ACHN (cell line): ENCODE measurements at regions not wholly inside any gene's neighbourhood (a gene's known extent, or its start where the extent isn't known, plus 50 kb on each side); places are given as distances from the start of the nearest gene placed in this dataset.
"Not testable (repeated sequence)": the region's sequence is repeated elsewhere in the genome, so short reads cannot be mapped to it uniquely, and the experiment has no call there.

Experiments used
- DNase-seq: peaks from one replicate; pipeline ENCODE4 v3.0.0-alpha.2; 2015
- in situ Hi-C: cut with HindIII; loops from 2 replicates; pipeline ENCODE4 v1.10.0; 2017; ENCODE audit warnings: low sequenced_read_pairs, low pct_ligation_motif_present, low pct_unique_long_range_greater_than_20kb

- peak; percentile 14 for DNase-seq
- in situ Hi-C loops, result no loop called here
Observed at GRCh38 chr5:143648696-143649095, 163.3 kb upstream of the HMHB1 start.

GRCh38 chr5:143646961-143647360, 165.0 kb upstream of the HMHB1 start:
- no peak for DNase-seq
- in situ Hi-C loops, result no loop called here

DNA sequence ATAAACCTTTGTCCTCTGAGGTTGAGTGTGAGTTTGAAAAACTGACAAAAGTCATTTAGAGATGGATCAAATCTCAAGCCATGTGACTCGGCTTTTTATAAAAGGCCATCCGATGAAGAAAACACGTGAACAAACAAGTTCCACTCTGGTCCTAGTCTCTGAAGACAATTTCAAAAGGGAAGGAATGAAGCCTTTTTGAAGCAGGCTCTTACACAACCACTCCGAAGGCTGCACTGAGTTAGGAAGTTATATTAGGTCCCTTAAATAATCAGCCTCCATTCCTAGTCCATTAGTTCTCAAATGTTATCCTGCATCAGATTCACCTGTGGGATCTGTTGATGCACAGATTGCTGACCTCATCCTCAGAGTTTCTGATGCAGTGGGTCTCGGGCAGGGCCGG, 166.6 kb upstream of the HMHB1 start:
- in situ Hi-C loops, result no loop called here
- DNase-seq, result no peak

DNA sequence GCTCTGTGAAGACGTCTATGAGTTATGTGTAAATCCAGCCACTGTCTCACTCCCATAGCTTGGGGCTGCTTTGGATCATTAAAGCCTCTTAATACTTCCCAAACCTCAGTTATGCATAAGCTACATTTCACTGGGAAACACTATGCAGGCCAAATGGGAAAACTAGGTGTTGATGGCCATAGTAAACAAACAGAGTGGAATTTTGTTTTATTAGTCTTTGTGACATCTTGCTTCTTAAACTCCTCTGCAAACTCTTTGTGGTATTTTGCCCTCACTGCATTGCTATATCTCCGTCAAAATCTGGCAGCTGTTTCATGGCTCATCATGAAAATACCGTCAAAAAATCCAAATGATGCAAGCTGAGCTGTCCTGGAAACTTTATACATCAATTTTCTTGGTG, 167.2 kb upstream of the HMHB1 start:
- in situ Hi-C loops, result no loop called here

DNA sequence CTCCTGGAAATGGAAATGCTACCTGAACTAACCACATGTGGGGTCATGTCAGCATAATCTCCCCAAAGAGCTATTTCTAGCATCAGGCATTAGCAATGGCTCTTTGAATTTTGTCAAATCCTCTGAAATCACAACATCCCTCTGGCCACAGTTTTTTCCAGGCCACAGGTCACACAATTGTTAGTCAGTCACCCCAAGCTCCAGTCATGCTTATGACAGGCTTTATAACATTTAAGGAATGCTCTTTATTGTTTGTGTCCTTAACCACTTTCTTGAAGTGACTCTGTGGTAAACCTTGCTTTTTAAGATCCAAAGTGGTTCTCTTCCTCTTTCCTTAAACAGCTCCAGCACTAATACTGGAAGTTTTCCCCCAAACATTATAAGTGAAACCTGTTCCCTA, 169.2 kb upstream of the HMHB1 start:
- in situ Hi-C loops, result no loop called here
- no peak for DNase-seq

More for the DNA sequence above, 167.2 kb upstream of the HMHB1 start:
- no peak for DNase-seq

GRCh38 chr5:143641549-143642355, 170.2 kb upstream of the HMHB1 start:
- no peak for DNase-seq
- in situ Hi-C loops, result no loop called here

- no peak for DNase-seq
- in situ Hi-C loops, result no loop called here
Observed at GRCh38 chr5:143638654-143639053, 173.3 kb upstream of the HMHB1 start.

DNA sequence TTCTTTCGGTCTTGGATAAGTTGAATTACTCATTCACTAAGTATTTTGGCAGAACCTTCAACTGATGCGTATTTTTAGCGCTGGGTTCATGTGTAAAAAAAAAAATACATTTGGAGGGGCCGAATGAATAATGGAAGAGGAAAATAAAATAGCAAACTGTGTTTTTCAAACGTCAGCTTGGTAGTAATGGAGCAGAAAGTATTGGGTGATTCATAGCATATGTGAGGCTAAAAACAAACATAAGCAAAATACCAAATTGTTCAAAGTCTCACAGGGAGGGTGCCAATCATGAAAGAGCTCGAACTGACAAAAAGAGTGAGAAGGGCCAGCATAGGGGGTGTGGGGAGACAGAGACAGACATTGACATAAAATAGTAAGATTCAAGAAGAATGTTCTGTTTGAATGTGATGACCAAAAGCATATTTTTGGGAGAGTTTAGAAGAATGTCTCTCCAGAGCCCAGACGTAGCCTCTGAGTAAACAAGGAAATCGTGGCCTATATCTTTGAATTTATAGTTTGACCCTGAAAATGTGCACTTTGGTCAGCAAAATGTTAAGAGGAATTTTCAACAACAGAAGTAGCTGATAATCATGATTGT, 174.9 kb upstream of the HMHB1 start:
- no peak for DNase-seq
- in situ Hi-C loops, result no loop called here

GRCh38 chr5:143635888-143636287, 176.1 kb upstream of the HMHB1 start:
- in situ Hi-C loops, result no loop called here
- no peak for DNase-seq

DNA sequence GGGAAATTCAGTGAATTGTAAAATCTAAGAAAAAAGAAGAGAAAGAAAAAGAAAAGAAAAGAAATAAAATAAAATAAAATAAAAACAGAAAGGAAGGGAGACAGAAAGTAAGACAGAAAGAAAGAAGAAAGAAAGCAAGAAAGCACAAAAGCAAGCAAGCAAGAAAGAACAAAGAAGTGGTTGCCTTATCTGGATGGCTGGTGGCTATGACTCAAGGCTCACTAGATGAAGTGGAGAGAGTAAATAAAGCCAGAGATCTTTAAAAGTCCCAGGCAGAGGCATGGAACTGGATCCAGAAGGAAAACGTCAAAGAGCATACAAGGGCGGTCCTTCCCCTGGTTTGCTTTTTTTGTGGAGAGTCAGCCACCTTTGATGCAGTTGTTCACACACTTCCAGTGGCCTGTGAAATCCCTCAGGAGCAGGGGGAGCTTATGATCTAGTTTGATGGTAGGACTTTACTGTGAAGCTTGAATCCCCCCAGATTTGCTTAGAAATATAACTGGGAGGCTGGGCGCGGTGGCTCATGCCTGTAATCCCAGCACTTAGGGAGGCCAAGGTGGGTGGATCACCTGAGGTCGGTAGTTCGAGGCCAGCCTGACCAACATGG, 176.7 kb upstream of the HMHB1 start:
- DNase-seq, result no peak
- in situ Hi-C loops, result no loop called here

DNA sequence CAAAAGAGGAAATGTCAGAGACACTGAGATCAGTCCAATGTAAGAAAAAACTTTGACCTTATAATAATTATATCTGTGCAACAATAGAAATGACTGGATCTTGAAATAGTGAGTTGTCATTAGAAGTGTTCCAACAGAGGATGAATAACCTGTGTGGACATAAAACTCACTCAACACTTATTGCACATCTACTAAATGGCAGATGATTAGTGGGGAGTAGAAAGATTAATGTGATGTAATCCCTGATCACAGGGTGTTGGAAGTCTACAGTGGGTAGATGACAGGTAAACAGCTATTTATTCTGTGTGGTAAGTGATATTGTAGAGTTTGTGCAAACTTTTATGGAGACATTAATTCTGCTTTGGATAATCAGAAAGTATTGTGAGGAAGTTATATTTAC, 177.3 kb upstream of the HMHB1 start:
- no peak for DNase-seq
- in situ Hi-C loops, result no loop called here

DNA sequence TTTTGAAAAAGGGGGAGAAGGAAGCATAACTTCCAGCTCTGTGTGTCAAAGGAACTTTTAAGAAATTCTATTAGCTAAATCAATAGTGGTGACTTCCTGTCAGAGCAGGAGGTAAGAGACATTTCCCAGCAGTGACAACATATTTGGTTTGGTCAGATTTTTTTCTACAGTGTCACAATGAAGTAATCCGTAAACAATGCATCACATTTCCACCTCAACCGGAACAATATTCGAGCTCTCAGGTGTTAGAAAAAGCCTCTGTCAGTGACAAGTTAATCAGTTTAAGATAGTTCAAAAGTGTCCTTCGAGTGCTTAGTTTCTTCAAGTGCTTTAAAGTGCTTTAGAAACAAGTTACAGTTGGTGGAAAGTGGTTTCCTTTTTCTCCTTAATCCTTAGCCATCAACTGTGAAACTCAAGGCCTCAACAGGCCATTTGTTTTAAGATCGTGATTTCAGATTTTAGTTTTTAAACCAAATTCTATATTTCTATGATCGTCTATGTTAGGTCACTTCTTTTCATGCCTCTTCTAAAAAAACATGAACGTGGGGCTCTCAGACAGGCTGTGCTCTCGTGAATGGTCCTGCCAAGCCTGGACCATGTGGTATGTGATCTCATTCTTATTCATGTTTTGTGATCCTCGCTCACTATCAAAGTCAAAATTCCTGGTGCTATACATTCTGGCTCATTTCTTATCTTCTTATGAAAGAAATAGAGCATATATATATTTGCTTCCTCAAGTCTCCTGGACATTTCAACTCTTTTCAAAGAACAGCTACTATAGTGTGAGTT, 181.9 kb upstream of the HMHB1 start:
- DNase-seq, result peak; percentile 4
- in situ Hi-C loops, result no loop called here

DNA sequence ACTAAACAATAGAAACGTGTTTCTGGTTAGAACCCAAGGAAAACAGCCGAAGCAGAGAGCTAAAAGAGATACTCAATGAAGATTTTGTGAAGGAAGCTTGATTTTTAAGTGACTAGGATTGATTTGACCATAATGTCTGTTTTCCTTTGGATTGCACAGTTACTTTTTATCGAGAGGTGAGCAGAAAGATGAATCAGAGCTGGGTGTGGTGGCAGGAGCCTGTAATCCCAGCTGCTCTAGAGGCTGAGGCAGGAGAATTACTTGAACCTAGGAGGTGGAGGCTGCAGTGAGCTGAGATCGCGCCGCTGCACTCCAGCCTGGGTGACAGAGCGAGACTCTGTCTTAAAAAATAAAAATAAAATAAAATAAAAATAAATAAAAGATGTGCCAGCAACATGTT, 186.9 kb upstream of the HMHB1 start:
- in situ Hi-C loops, DNase-seq: not testable (repeated sequence)

DNA sequence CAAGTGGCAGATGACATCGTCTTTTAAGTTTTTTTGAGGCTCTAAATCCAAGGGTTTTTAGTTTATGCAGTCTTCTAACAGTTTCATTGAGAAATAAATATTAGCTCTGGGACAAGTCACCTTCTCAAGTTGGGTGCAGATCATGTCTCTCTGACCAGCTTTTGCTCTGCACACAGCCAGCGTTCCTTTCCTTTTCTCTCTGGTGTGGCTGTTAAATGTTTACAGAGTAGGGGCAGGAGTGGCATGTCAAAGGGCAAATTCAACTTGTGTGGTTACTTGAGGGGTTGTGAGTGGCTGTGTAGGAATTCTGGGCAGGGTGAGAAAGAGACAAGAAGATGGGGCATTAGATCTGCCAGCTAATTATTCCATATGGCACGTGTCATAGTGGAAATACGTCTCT, 187.5 kb upstream of the HMHB1 start:
- DNase-seq, result no peak
- in situ Hi-C loops, result no loop called here

- in situ Hi-C loops, result no loop called here
- no peak for DNase-seq
Observed at GRCh38 chr5:143619040-143619439, 192.9 kb upstream of the HMHB1 start.

GRCh38 chr5:143618141-143618540, 193.8 kb upstream of the HMHB1 start:
- in situ Hi-C loops, result no loop called here
- no peak for DNase-seq

DNA sequence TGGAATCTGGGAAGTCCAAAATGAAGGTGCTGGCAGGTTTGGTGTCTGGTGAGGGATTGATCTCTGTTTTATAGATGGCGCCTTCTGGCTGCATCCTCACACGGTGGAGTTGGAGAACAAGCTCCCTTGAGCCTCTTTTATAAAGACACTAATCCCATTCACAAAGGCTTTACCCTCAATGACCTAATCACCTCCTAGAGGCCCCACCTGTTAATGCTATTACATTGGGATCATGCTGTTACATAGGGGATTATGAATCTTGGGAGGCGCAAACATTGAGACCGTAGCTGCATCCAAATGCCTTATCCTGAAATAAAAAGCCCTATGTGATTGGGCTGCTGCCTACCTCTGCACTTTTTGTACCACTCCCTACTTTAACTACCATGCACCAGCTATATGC, 197.1 kb upstream of the HMHB1 start:
- in situ Hi-C loops, result no loop called here
- DNase-seq, result no peak

DNA sequence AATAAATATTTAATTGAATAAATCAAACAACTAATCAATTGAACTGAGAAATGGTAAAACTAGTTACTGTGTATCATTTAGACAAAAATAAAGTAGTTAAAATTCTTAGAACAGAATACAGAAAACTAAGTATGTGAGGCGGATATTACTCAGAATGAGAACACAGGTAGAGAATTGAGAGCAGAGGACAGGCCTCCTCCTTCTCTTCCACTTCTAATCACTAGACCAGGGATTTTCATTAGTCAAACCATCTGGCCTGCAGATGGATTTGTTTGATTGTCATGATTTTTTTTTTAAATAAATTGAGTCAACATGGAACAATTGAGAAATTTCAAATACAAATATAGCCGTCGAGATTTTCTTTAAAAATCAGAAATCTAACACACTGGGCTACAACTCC, 198.6 kb upstream of the HMHB1 start:
- no peak for DNase-seq
- in situ Hi-C loops, result no loop called here

DNA sequence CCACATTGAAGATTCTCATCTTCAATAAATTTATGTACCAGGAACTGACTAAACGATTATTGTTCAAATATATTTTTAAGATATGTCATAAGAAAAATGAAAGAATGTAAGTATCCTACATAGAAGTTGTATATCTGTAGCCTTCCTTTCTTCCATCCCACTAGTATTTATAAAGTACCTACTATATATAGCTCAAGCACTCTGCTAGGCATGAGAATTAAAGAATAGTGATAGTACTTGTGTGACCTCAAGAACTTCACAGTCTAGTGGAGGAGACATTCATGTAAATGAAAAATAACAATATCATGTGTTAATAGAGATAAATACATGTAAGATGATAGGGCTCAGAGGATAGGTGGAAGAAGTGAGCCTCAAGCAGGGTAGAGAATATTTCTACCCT, 201.0 kb upstream of the HMHB1 start:
- in situ Hi-C loops, result no loop called here
- DNase-seq, result no peak
